COLO829 (cell line): ENCODE measurements at regions not wholly inside any gene's neighbourhood (a gene's known extent, or its start where the extent isn't known, plus 50 kb on each side); places are given as distances from the start of the nearest gene placed in this dataset.

Experiments
- DNase-seq: peaks from one replicate; pipeline ENCODE4 v3.0.0; 2012; ENCODE audit warnings: low spot score

DNA sequence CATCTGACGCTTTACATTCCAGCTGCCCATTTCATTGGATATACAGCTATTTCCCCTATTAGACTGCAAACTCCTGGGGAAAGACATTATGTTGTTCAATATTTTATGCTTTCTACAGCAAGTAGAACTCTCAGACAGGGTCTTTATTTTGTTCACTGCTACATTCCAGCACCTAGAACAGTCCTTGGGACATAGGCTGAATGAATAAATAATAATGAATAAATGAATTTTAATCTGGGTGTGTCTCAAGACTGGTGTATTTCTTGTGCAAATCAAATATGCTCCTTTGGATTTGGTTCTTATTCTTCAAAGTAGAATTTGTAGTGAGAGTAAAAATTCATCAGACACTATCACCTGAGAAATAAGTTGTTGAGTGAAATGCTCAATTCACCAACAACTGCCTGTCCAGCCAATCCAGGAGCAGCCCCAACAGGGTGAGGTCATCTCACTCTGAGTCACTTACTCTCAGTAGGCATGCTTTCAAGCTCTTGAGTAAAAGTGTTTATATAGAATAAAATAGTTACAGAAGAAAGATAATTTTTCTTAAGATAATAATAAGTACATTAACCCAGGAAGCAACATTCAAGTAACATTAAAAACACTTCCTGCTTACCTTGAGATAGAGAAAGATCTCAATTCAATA lies 287.5 kb upstream of the NPVF start:
- DNase-seq = no peak

DNA sequence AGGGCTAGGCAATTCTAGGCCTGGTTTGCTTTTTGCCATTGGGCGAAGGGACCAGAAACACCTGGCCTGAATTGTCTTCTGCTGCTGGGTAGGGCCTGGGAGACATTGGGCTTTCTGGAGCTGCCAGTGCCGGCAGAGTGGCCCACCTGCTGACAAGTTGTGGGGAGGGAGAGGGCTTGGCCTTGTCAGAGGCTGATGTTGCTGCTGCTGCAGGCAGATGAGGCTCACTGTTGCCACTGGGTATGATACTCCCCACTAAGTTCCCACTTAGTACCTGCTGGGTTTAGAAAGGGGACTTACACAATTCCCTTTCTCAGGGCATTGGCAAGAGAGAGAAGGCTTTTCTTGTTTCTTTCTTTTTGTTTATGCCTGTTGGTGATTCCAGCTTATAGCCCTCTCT lies 289.6 kb upstream of the NPVF start:
- DNase-seq = no peak

- no peak for DNase-seq
These were observed 291.7 kb upstream of the NPVF start for GRCh38 chr7:25520017-25520416.

- DNase-seq = no peak
These were observed 292.2 kb upstream of the NPVF start for GRCh38 chr7:25520516-25520915.

- no peak for DNase-seq
These were observed 292.9 kb upstream of the NPVF start for GRCh38 chr7:25521236-25521635.

- DNase-seq = no peak
These were observed 294.4 kb upstream of the NPVF start for GRCh38 chr7:25522727-25523126.

DNA sequence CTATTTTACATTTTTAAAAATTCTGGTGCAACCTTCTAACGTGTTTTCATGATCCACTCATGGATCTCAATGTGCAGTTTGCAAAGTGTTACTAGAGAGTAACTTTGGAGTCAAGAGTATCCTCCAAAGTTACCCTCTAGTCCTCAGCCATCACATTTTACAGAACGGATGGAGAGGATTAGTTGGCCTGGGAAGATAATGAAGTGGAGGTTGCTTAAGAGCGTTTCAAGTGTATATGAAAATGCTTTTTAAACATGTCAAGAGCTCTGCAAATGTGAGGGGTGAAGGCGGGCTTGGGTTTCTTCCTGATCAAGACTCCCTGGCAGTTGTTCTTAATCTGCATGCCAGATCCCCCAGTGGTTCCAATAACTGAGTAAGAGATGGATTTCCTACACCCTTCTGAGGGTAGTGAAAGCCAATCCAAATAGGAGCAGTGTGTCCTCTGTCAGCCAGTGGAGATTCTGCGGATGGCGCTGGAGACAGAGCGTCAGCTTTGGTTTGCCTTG lies 299.4 kb upstream of the NPVF start:
- no peak for DNase-seq

DNA sequence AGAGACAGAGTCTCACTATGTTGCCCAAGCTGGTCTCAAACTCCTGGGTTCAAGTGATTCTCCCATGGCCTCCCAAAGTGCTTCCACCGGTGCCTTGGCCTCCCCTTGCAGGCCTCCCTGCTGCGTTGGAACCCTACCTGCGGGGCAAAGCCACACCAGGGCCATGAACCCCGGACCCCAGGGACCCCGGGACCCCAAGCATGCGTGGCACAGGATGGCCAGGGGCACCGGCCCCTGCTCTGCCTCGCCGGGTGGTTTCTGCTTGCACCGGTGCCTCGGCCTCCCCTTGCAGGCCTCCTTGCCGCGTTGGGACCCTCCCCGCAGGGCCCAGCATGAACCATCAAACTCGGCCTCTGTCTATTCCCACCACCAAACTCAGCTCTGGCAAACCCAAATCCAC lies 301.0 kb upstream of the NPVF start:
- DNase-seq = no peak

GRCh38 chr7:25536851-25537250 lies 308.6 kb upstream of the NPVF start:
- DNase-seq = no peak

DNA sequence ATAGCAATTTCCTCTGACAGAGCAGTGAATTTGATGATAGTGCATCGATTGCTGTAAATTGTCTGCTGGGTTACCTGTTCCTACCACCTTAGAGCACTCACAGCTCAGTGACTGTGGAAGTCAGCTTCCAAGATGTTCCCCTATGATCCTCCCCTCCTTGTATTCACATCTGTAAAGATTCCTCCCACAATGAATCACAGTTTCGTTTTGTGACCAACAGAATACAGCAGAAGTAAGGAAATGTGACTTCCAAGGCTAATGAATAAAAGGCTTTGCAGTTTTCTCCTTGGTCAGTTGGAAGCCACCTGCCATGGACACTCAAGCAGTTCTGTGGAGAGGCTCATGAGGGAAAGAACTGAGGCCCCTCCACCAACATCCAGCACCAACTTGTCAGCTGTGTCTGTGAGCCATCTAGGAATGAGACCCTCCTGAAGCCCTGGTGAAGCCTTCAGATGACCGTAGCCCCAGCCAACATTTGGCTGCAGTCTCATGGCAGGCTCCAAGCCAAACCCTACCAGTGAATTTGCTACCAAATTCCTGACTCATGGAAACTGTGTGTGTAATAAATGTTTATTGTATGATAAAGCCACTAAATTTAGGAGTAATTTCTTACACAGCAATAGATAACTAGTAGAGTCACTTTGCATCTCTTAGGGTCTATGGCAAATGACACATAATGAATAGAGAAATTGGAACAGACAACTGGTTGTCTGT lies 309.5 kb upstream of the NPVF start:
- DNase-seq = no peak

GRCh38 chr7:25541094-25541821 lies 313.0 kb upstream of the NPVF start:
- DNase-seq = no peak

GRCh38 chr7:25541877-25542276 lies 313.6 kb upstream of the NPVF start:
- no peak for DNase-seq

DNA sequence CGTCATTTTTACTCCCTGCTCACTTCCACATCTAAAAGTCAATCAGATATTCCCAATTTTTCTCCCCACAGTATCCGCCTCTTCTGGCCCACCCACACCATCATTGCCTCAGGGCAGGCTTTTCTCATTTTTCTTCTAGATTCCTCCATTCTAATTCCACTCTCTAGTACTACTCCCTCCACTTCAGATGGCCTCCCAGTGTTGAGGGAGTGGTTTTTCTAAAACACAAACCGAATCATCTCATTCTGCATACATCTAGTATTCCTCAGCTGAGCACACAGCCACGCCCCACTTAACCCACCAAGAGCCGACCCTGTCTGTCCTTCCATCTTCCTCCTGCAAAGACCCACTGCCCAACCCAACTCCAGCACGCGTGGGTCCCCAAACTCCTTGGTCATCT lies 314.9 kb upstream of the NPVF start:
- no peak for DNase-seq

DNA sequence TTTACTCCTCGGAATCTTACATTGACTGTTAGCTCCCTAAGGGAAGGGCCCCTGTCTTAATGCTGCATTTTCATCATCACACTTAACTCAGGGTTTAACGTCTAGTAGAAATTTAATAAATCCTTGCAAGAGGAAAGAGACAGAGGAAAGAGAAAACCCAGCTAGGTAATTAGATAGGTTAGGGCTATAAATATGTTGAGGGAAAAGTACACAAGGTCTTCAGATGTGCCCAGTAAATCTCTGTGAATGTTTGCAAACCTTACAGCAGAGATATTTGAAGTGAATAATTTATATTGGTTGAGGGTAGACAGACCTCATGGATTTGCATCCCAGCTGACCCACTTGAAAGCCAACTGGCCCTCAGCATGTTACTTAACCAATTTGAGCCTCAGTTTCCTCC lies 315.5 kb upstream of the NPVF start:
- DNase-seq = no peak

GRCh38 chr7:25544254-25544653 lies 316.0 kb upstream of the NPVF start:
- DNase-seq = no peak

DNA sequence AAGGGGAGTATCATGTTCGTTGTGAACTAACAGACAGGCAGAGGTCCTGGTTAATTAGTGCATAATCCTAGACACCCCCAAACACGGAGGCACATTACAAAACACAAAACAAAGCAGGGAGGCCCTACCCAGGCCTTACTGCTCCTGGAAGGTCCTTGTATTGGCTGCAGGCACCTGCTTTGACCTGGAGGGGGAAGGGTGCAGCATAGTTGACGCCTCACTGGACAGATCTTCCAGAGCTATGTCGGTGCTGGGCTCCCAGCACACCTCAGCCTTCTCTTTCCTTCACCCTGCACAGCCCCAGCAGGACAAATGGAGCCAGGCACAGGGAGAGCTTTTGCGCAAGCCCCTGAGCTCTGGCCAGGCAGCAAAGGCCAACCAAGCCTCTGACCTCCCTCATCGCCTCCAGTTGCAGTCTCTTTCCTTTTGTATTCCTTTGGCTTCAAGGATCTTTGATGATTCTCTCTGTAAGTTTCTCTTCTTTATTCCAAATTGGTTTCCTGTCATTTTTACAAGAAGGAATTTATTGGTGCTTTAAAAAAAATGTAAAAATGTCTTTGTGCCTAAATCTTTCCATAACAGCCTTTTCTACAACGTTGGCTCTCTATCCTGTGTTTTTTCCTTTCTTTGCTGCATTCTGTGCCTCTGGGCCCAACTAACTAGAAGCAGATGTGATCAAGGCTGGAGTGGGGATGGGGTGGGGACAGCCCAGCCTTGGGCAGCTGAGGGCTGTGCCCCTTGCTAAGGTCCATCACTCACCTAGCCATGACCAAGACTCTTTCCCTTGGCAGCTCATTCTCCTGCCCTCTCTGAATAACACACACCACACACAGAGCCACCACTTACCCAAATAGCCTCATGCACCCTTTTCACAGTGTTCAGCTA lies 317.1 kb upstream of the NPVF start:
- DNase-seq = no peak

- DNase-seq = no peak
These were observed 318.0 kb upstream of the NPVF start for GRCh38 chr7:25546306-25546705.

DNA sequence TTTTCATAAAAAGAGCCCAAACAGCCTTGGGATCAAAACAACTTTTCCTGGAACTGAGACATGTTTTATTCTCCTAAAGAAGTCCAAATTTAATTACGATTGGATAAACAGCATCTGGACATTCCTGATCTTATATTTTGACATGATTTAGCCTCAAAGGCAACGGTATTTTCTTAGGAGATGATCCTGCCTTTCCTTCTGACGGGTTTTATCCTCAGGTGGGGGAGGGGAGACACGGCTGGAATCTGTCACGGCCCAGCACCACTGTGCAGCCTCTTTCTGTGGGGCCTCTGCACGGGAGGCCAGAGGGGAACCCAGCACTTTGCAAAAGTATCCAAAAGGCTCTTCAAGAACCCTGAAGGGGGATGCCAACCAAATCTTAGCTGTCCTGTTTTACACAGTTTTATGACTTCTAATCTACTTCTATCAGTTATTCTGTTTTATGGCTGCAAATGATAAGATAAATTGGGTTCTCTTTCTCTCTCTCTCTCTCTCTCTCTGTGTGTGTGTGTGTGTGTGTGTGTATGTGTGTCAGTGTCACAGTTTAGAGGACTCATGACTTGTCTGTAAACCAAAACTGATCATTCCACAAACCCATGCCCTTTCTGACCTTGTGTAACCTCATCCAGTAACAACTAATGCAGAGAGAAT lies 321.1 kb upstream of the NPVF start:
- no peak for DNase-seq

GRCh38 chr7:25550149-25550548 lies 321.9 kb upstream of the NPVF start:
- DNase-seq = no peak

DNA sequence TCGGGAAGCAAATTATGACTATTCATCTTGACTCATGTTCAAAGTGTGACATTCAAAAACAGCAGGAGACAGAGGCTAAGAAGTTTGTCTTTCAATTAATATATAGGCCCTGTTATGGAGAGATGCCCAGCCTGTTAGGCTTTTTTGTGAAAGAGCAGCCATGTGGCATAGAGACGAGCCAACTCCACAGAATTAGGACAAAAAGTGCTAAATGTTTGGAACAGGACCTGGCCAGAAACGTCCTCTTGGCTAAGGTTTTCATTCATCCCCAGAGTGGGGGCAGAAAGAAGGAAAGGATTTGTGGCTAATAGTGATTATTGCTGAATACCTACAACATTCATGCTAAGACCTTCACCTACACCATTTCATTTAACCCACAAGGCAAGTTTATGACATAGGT lies 324.7 kb upstream of the NPVF start:
- no peak for DNase-seq

GRCh38 chr7:25553580-25554291 lies 325.4 kb upstream of the NPVF start:
- DNase-seq = no peak
